Stomach (tissue), 8 donors: ENCODE measurements at regions not wholly inside any gene's neighbourhood (a gene's known extent, or its start where the extent isn't known, plus 50 kb on each side); places are given as distances from the start of the nearest gene placed in this dataset.

Experiments used
- DNase-seq, 2 donors: peaks; one replicate each; pipeline versions ENCODE4 v3.0.0 to v3.0.0-alpha.2; 2013 to 2019
- H3K27ac ChIP-seq, 5 donors: fragments of 200-600 bp in 4 of 5; sonication (generic) in 4 of 5; one replicate each; pipeline ENCODE4 v1.5.1; 2013 to 2019; ENCODE audit warnings: mild to moderate bottlenecking in 1 of 5, moderate library complexity in 1 of 5
- H3K27me3 ChIP-seq, 3 donors: fragments of 200-600 bp; sonication (generic); one replicate each; pipeline ENCODE4 v1.5.1; 2017 to 2019; ENCODE audit warnings: mixed run types in 1 of 3
- H3K36me3 ChIP-seq, 4 donors: fragments of 200-600 bp; sonication (generic); 1 replicate in 3 of 4; 2 replicates in 1 of 4; pipeline ENCODE4 v1.5.1; 2016 to 2019
- H3K4me1 ChIP-seq, 4 donors: fragments of 200-600 bp; sonication (generic); one replicate each; pipeline ENCODE4 v1.5.1; 2016 to 2019
- H3K4me3 ChIP-seq, 4 donors: fragments of 200-600 bp; sonication (generic) in 3 of 4; one replicate each; pipeline ENCODE4 v1.5.1; 2016 to 2019; ENCODE audit warnings: mild to moderate bottlenecking in 1 of 4
- H3K9me3 ChIP-seq, 4 donors: fragments of 200-600 bp; sonication (generic); one replicate each; pipeline ENCODE4 v1.5.1; 2016 to 2019
- EP300 ChIP-seq: sonication (generic); formaldehyde crosslinking; IDR thresholded peaks from one replicate; pipeline ENCODE4 v1.6.1; 2017; ENCODE audit warnings: antibody characterized with exemption
- POLR2A ChIP-seq, 4 donors: fragments of 450-650 bp; IDR thresholded peaks; one replicate each; pipeline ENCODE4 v1.6.1; 2016; ENCODE audit warnings: antibody characterized with exemption in 4 of 4, control low read depth in 2 of 4, mild to moderate bottlenecking in 1 of 4, moderate library complexity in 1 of 4
- POLR2AphosphoS5 ChIP-seq, 3 donors: sonication (generic); formaldehyde crosslinking; IDR thresholded peaks; one replicate each; pipeline ENCODE4 v1.6.1; 2016; ENCODE audit warnings: antibody characterized with exemption in 3 of 3
- WGBS, 5 donors: extraction: QIAGEN DNeasy Blood & Tissue Kit in 3 of 5; methylation state at CpG; one replicate each; pipeline versions ENCODE4 v1.1.5 to v1.1.7; 2013 to 2018; 5-methylcytosine and 5-hydroxymethylcytosine counted together
- intact Hi-C: fragments of 100-400 bp; cut with DNase I; formaldehyde crosslinking; loops from one replicate; pipeline ENCODE4 v1.15.1; 2023; ENCODE audit warnings: low total_unique reads
- TF ChIP-seq, protein P1 (sequence below), 7 experiments: fragments of 450-650 bp in 4 of 7; fragments of 200-600 bp in 3 of 7; sonication (generic) in 3 of 7; IDR thresholded peaks; one replicate each; pipeline ENCODE4 v1.5.1; 2016 to 2019; ENCODE audit warnings: antibody characterized with exemption in 7 of 7, control low read depth in 2 of 7, mild to moderate bottlenecking in 1 of 7
- donor health status: healthy with polysubstance abuse.
- donor health status: Bipolar disorder and iron deficiency.
- donor health status: healthy.

DNA sequence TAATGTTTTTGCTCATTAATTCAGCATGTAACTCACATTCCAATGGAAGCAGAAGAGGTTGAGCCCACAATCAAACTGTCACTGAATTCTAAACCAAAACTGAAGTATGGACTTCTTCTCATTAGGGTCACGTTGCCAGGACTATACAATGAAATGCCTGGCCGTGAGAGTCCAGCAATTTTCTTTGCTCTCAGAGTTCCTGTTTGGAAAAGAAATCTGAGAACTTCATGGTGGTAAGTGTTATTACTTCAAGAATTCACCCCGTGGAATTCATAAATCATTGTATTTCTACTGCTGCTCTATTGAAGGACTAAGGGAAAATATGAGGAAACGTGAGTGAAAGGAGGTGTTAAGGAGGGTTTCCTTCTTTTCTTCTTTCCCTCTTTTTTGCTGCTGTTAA, 441.8 kb upstream of the AKR1E2 start:
- WGBS, 5 donors, result 26 to 42% (median 32%) methylated on average over 4 of the region's 4 CpGs
- Histone ChIP-seq H3K36me3 (no peaks in the 10 kb centered on the region), H3K4me3 (no peak overlapping the region), H3K4me1 (peaks cover 0 to 3% (median 0%) of the 10 kb centered on the region in 4 donors), H3K9me3 (no peaks in the 10 kb centered on the region), H3K27me3 (no peaks in the 10 kb centered on the region), H3K27ac (no peak overlapping the region)
- peak in 1 of 2 donors; percentile 27 for DNase-seq
- intact Hi-C loops, result no loop called here
- TF ChIP-seq EP300 (no peak), POLR2AphosphoS5 (IDR thresholded peaks at IDR 0.05) (no peak), POLR2A (IDR thresholded peaks at IDR 0.05) (no peak)
- TF ChIP-seq, protein P1, sequence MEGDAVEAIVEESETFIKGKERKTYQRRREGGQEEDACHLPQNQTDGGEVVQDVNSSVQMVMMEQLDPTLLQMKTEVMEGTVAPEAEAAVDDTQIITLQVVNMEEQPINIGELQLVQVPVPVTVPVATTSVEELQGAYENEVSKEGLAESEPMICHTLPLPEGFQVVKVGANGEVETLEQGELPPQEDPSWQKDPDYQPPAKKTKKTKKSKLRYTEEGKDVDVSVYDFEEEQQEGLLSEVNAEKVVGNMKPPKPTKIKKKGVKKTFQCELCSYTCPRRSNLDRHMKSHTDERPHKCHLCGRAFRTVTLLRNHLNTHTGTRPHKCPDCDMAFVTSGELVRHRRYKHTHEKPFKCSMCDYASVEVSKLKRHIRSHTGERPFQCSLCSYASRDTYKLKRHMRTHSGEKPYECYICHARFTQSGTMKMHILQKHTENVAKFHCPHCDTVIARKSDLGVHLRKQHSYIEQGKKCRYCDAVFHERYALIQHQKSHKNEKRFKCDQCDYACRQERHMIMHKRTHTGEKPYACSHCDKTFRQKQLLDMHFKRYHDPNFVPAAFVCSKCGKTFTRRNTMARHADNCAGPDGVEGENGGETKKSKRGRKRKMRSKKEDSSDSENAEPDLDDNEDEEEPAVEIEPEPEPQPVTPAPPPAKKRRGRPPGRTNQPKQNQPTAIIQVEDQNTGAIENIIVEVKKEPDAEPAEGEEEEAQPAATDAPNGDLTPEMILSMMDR (IDR thresholded peaks at IDR 0.05), result no peak

DNA sequence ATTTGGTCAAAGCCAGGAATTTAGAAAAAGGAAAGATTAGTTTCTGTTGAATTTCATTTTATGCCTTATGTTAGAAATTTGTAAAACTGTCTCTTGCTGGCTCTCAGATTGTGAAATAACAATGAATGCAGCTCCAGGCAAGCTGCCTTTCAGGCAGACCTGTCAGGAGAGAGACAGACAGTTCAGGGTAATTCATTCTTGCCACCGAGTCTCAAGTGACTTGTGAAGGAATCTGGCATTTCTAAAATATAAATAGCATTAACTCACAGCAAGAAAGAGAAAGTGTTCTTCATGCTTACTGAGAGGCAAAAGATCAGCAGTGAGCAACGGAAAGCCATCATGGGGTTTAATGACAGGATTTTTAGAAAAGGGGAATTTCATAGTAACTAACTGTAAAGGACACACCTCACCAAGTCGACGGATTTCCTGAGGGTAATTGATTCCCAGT, 442.3 kb upstream of the AKR1E2 start:
- intact Hi-C loops, result no loop called here
- H3K9me3 ChIP-seq, result no peaks in the 10 kb centered on the region
- no peaks in the 10 kb centered on the region for H3K27me3 ChIP-seq
- no peak for DNase-seq
- no peak overlapping the region for H3K27ac ChIP-seq
- H3K4me1 ChIP-seq, result peaks cover 0 to 3% (median 0%) of the 10 kb centered on the region in 4 donors
- H3K36me3 ChIP-seq, result no peaks in the 10 kb centered on the region
- H3K4me3 ChIP-seq, result no peak overlapping the region
- 36 to 57% (median 53%) methylated on average over 4 of the region's 4 CpGs for WGBS, 5 donors
- TF ChIP-seq POLR2A (IDR thresholded peaks at IDR 0.05), result no peak
- no peak for TF ChIP-seq EP300
- no peak for TF ChIP-seq POLR2AphosphoS5 (IDR thresholded peaks at IDR 0.05)
- TF ChIP-seq, protein P1 (IDR thresholded peaks at IDR 0.05), result no peak

DNA sequence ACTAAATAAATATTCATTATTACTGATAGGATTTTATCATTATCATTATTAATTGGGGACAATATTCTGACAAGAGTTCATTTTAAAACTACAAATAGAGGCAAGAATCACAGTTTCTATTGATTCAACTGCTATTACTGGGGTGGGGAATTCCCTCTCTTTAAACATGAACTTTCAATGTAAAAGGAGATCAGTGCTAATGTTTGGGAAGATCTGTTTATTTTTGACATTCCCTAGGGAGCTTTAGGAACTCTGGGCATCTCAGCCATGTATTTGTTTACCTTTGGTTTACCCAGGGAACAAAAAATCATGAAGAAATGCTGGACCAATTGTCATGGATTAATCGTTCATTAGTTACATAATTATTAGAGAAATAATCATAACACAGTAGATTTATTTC, 443.2 kb upstream of the AKR1E2 start:
- Histone ChIP-seq H3K4me1 (peaks cover 0 to 3% (median 0%) of the 10 kb centered on the region in 4 donors), H3K9me3 (no peaks in the 10 kb centered on the region), H3K4me3 (no peak overlapping the region), H3K36me3 (no peaks in the 10 kb centered on the region), H3K27me3 (no peaks in the 10 kb centered on the region), H3K27ac (no peak overlapping the region)
- DNase-seq, result no peak
- WGBS, 5 donors, result 30 to 56% (median 49%) methylated on average over 1 of the region's 1 CpG
- TF ChIP-seq, protein P1 (IDR thresholded peaks at IDR 0.05), result no peak
- TF ChIP-seq POLR2AphosphoS5 (IDR thresholded peaks at IDR 0.05) (no peak), EP300 (no peak), POLR2A (IDR thresholded peaks at IDR 0.05) (no peak)
- intact Hi-C loops, result no loop called here

DNA sequence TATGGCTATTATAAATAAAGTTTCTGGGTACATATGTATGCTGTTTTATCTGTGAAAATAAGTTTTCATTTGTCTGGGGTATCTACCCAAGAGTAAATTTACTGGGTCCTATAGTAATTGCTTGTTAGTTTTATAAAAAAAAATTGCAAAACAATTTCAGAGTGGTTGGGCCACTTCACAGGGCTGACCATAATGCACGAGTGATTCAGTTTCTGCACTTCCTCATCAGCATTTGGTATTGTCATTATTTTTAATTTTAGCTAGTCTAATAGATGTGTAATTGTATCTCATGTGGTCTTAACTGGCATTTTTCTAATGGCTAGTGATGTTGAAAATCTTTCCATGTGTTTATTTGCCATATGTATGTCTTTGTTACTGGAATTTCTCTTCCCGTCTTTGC, 452.4 kb upstream of the AKR1E2 start:
- intact Hi-C loops, result no loop called here
- Histone ChIP-seq H3K27ac (no peak overlapping the region), H3K4me3 (no peak overlapping the region), H3K4me1 (no peaks in the 10 kb centered on the region), H3K9me3 (no peaks in the 10 kb centered on the region), H3K27me3 (no peaks in the 10 kb centered on the region), H3K36me3 (no peaks in the 10 kb centered on the region)
- no peak for DNase-seq
- TF ChIP-seq POLR2AphosphoS5 (IDR thresholded peaks at IDR 0.05), result no peak
- no peak for TF ChIP-seq EP300
- TF ChIP-seq, protein P1 (IDR thresholded peaks at IDR 0.05), result no peak
- TF ChIP-seq POLR2A (IDR thresholded peaks at IDR 0.05), result no peak
- 89 to 95% (median 91%) methylated on average over 2 of the region's 2 CpGs for WGBS, 5 donors
